Hematopoietic multipotent progenitor cell (in vitro differentiated cells): ENCODE measurements at regions not wholly inside any gene's neighbourhood (a gene's known extent, or its start where the extent isn't known, plus 50 kb on each side); places are given as distances from the start of the nearest gene placed in this dataset.

Experiments used
- DNase-seq, 3 donors: peaks; one replicate each; pipeline ENCODE4 v3.0.0-alpha.2; 2011 to 2015; ENCODE audit warnings: low read depth in 2 of 3, low spot score in 2 of 3

DNA sequence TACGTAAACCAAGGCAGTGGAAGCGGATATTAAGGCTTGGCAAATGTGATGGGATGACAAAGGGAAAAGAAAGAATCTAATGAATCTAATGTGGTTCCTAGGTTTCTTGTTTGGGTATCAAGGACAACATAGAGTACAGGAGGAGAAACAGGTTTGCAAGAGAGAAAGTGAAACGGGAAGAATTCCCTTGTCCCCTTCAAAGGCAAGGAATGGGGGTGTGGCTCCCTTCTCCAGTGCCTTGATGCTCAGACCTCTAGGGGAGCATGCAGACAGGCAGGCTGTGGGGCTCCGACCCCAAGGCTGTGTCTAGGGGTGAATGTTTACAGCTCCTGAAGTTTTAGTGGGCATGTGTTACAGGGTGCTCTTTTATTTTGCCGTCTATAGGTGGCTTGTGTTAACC is 317.5 kb upstream of the HSF2 start:
- no peak for DNase-seq

DNA sequence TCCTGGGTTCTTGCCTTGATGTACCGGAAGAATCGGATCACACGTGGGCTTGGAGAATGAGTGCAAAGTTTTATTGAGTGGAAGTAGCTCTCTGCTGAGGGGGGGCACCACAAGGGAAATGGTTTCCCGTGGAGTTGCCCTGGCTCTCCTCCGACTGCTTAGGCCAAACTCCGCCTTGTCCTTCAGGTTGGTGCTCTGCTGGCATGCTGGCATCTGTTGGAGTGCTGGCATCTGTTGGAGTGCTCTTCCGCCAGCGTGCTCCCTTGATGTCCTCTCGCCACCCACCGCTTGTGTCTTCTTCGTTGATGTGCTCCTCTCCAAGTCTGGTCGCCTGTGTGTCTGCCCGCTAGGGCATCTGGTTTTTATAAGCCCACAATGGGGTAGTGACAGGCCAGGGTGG is 317.1 kb upstream of the HSF2 start:
- DNase-seq = no peak

DNA sequence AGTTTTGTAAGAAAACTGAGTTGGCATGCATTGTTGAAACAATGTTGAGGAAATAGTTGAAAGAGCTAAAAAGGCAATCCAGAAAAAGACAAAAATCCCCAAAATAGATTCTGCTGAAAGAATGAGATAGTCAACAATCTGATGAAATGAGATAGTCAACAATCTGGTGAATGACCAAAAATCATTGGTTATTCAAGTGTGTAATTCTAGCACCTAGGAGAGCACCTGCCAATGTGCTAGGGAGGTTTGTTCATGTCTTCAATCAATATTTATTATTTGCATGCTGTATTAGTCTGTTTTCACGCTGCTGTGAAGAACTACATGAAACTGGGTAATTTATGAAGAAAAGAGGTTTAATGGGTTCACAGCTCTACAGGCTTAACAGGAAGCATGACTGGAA is 307.1 kb upstream of the HSF2 start:
- DNase-seq = no peak

DNA sequence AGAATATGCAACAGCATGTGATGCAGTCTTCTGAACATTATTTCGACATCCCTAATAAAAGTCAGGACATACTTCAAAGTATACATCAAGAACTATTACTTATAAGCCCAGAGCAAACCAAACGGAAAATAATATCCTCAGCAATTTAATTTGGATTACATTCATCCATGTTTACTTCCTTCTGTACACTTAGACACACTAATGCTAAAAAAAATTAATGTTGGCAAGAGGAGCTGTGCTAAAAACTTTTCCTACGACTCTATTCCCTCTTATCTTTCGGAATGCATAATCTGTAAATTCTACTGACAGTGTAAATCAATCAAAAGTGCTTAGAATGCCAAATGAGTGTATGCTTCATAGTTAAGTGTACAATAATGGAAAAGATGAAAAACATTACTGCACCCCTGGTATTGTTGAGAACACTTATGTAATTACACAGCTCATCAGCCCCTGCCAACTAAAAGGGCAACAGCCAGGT is 301.2 kb upstream of the HSF2 start:
- no peak for DNase-seq

DNA sequence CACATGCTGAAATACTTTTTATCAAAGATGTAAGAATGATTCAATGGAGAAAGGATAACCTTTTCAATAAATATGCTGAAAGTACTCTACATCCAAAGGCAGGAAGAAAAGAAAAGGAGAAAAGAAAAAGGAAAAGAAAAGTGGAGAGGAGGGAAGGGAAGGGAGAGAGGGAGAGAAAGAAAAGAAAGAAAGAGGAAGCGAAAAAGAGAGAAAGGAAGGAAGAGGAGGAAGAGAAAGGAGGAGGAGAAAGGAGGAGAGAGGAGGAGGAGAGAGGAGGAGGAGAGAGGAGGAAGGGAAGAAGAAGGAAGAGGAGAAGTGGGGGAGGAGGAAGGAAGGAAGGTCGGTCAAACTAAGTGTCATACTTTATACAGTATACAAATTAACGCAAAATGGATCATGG is 297.4 kb upstream of the HSF2 start:
- no peak for DNase-seq

DNA sequence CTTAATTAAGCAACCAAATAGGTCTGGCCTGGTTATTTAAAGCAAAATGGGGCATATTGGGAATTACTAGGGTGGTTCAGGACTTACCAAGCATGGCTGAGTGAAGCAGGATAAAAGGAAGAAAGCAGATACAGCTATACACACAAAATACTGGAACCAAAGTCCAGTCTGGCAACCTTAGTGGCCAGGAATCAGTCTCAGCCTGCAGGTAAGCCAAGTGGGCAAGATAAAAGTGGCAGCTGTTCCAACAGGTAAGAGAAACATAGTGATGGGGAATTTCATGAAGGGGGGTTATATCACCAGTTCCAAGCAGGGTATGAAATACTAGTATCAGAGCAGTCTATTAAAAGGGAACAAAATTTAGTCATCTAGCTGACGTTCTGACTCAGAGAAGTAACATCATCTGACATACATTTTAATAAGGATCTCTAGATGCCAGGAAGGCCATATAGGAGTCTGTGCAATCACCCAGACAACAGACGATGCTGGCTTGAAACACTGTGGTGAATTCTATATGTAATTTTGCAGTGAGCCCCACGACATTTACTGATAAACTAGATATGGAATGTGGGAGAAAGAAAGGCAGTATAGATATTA is 292.1 kb upstream of the HSF2 start:
- no peak for DNase-seq

DNA sequence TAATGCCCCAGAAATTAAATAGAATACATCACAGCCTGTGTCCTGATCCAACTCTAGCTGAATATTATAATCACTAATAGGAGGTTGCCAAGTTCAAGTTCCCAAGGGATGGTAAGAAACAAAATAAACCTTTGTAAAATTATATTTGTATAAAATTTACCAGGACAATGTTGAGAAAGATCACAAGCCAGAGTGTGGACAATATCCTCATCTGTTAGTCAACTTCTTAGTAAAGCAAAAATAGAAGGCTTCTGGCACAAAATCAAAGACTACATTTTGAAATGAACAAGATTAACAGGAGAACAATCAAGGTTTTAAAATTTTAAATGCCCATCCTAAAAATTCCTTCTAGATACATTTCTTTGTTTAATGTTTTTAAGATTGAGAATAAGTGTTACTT is 290.4 kb upstream of the HSF2 start:
- no peak for DNase-seq

DNA sequence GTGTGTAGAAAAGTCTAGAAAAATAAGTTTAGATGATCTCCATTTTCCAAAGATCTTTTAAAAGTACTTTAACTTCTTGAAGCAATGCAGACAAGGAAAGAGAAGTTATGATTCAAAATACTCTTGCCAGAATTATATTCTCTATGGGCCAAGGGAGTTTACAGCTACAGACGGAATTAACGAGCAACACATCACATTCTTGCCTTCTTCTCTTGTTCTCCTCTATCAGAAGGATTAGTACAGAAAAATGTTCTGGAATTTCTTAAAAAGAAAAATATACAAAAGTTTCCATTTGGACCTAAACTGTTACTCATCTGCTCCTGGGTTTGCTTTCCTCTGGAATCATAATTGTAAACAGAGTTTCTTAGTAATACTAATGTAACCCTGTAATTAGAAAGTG is 284.7 kb upstream of the HSF2 start:
- no peak for DNase-seq

DNA sequence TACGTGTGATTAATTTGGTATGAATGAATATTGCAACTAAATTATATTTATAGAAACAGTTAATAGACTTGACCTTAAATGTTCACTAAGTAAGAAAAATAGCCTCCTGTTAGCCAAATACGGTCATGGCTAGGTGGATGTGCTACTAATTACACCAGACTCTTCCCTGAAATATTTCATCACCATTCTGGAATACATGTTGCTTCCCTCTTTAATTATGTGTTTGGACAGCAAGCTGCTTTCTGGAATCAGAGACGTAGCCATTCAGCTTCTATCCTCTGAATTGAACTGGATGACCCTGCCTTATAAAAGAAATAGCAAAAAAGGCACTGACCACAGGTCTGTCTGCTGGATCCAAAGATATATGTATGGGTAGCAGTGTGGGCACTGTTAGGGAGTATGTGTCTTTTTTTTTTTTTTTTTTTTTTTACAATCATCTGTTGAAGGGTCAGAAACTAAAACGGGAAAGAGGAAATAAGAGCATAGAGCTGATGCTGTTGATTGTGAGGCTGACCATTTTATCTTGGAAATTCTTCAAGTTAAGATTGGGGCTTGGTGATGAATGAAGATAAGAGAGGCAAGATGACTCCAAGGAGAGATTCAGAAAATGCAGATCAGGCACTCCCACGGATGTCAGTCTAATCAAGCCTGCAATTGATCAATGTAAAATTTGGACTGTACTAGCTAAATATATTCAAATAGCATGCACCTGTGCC is 283.2 kb upstream of the HSF2 start:
- no peak for DNase-seq

DNA sequence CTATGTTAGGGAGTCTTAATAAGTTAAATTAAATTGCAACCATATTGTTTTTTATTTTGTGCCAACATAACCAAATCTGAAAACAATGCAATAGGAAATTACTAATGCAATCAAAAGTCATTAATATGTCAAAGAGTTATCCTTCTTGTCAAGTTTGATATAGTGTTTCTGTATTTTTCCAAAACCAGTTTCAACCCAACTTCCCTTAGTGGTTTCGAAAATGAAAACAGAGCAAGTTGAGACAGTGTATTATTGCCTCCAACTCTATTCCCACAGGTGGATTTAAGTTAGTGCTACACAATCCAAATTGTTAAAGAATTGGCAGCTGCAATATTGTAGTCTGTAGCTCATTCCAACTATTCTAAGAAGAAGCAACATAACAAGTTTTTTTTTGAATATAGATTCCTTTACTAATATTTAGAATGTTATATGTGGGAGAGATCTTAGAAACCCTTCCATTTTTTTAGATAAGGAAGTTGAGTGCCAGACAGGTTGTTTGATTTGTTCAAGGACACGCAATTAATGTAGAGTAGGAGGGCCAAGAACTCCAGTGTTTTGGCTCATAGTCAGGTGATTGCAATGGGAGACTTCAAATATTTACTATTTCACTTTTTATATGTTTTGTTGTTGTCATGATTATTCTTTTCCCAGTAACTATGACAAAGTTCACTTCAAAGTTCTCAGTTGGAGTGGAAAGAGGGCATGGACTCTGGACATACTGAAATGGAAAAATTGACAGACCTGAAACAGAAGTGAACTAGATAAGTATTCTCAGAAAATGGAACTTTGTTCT is 282.4 kb upstream of the HSF2 start:
- DNase-seq = no peak

DNA sequence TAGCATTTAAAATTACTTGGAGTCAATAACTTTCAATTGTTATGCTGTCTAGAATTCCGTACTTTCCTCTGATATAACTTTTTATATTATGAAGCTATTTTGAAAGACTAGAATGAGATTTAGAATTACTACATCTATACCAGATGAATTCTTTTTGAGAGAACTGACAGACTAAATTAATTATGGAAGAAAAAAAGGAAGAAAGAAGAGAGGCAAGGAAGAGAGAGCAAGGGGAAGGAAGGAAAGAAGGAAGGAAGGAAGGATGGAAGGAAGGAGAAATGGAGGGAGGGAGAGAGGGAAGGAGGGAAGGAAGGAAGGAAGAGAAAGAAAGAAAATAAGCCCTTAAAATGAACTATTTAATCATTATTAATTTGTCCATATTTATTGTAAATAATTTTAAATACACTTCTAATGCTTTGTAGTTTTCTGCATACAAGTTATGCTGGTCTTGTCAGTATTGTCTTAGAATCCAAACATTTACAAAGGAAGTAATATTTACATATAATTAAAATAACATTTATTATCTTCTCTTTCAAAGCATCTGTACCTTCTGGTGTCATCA is 280.4 kb upstream of the HSF2 start:
- DNase-seq = no peak

DNA sequence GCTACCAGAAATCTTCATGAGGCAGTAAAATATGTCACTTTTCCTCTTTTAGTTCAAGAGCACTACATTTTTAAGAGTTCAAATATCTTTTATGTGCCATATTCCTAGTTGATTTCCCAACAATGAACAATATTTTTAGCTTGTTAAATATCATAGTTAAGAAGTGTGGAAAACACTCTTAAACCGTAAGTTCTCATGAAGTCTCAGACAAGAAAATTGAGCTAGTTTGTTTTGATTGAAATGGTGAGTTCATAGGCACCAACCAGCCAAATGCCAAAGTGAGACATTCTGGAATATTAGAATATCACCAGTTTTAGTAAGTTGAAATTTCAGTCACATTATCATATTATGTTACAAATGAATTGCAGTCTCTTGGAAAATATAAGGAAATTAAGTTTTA is 277.2 kb upstream of the HSF2 start:
- no peak for DNase-seq

DNA sequence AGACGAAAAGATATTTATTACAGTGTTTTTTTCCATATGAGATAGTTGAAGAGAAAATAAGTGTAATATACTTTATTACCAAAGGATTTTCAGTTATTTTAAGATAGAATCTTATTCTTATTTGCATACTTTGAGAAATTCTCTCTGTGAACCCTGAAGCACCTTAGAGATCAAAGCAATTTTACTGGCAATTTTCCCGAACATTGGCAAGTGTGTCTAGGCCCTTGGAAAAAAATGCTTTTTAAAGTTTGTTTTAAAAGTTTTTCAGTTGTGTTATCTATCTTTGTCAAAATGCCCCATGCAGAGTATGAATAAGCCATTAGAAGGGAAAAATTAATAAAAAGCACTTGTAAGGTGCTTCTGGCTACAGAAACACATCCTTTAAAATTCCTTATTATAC is 276.8 kb upstream of the HSF2 start:
- no peak for DNase-seq

DNA sequence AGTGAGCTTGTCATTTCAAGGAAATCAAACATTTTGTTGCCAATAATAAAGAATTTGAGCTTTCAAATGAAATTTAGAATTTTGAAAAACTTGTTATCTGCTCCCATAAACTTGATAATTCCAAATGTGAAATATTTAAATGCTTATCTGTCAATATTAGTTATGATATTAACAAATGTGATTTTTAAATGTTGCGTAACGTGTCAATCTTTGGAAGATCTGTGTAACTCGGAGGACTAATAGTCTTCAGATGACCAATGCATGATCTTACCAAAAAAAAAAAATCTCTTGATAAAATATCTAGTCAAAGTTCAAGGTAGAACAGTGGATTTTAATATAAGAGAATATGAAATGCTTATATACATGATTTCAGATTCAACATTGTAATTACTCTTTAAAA is 274.5 kb upstream of the HSF2 start:
- no peak for DNase-seq

DNA sequence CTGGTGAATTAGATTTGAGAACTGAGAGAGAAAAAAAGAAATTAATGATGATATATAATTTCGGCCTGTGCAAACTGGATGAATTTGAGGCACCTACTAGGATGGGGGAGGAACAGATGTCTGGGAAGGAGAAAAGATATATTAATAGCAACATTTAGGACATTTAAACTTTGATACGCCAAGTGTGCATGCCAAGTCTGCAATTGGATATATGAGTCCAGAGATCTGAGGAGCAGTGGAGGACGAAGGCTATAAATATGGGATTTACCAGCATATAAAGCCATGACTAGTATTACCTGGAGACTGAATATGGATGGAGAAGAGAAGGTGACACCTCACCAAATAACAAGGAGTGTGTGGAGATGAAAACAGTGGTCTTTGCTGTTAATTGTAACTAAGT is 272.6 kb upstream of the HSF2 start:
- DNase-seq = no peak

DNA sequence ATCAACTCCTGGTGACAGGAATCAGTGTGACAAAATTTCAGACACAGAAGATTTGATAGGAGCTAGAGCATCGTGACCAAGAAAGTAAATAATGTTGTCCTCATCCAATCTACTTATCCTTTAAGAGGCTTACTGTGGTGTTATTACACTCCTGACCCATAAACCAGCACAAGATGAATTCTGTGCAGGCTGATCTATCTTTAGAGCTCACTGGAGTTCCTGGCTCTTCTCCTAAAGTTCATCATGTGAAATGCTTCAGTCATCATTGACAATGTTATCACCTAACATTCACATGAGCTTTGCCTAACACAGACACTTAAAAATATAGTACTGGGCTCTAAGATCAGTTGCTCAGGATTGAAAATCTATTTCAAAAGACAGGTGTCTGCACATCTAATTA is 271.0 kb upstream of the HSF2 start:
- DNase-seq = no peak

DNA sequence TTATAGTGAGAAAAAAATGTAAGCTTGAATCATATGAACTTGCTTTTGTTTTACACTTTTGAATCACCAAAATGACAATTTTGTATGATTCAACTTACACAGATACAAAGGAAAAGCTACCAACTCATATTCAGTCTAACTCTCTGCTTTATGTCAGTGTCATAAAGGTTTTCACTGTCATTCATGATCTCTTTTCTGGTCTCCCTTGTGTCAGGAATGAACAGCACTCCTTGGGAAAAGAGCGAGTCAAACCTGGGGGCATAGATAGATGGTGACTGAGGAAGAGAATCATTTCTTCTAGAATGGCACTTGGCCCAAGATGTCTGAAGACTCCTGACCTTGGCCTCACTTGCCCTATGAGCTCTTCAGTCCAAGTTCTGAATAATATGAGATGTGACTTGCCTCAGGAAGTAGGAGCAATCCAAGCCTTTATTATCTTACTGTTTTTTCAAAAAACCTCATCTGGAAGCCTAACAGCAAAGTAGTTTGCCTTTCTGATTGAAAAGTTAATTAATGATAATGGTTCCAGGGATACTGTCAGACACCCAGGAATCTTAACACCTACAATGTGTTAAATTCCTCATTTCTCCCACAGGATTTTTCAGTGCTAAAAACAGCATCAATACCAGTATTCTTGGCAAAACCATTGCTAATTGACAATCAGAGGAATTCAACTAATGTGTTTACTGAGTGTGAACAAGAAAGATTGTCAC is 270.0 kb upstream of the HSF2 start:
- DNase-seq = no peak

DNA sequence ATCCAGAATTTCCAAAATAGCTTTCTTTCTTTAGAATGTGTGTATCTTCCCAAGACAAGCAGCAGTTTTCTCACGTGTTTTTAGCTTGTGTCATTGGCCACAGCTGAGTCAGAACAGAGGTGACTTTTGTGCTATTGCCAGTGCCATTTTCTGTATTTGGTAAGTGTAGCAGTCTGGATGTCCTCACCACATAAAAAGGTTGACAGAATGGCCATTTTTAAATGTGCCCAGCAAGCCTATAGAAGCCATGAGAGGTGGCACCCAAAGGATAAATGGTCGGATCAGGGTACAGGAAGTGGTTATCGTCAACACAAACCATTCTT is 269.5 kb upstream of the HSF2 start:
- DNase-seq = no peak

DNA sequence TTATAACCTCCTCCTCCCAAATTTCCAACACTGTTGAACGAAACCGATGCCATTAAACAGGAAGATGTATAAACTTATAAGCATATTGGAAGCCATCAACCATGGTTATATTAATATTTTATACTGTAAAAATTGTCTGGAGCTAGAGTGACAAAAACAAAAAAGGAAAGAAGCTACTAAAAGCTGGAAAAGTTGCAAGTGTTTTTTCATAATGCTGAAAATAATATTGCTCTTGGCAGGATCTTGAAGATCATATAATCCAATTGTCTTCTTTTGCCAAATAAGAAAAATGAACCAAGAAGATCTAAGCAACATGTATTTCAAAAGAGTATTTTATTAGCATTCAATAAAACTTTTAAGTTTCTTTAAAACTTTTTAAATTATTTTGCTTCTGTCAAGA is 268.9 kb upstream of the HSF2 start:
- no peak for DNase-seq

DNA sequence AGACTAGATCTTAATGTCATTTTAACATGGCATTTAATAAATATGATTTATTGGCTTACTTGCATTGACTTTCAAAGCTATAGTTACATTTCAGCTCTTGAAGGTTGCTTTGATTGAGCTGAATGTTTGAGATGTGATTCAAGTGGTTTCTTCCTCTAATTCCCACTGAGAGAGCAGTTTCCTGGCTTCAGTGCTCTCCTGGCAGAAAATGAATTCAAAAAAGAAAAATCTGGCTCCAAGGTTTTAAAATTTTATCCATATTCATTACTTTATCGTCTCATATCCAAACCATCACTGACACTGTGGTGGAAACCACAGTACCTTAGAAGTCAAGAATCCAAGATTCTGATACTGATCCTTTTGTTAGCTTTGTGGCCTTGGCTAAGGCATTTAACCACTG is 263.1 kb upstream of the HSF2 start:
- DNase-seq = no peak

DNA sequence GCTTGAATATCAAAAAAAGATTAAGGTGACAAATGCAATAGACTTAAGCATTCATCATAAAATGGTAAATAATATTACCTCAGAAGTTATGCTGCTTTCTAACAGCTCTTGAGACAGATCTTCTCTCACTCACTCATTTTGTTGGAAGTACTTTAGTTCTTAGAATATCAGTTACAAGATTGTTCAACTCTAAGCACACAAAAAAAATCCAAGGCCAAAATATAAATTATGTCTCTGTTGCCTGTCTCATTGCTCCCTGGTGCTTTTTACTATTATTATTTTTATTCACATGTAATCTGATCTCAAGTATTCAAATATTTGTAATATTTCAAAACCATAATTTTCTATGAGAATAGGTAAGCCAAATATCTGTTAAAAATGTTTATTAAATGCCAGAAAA is 259.4 kb upstream of the HSF2 start:
- DNase-seq = no peak
